Hematopoietic multipotent progenitor cell treated with erythropoietin and hydrocortisone succinate and interleukin-3 and kit ligand, for 15 days (in vitro differentiated cells): ENCODE measurements at regions not wholly inside any gene's neighbourhood (a gene's known extent, or its start where the extent isn't known, plus 50 kb on each side); places are given as distances from the start of the nearest gene placed in this dataset.

Source experiments
- DNase-seq: peaks from one replicate; pipeline ENCODE4 v3.0.0-alpha.2; 2015; ENCODE audit warnings: low spot score

GRCh38 chr19:30739394-30739793, 367.2 kb downstream of the ZNF536 start:
- DNase-seq = no peak

GRCh38 chr19:30738047-30738446, 365.9 kb downstream of the ZNF536 start:
- DNase-seq = no peak

GRCh38 chr19:30734669-30735068, 362.5 kb downstream of the ZNF536 start:
- no peak for DNase-seq

- no peak for DNase-seq
Observed at GRCh38 chr19:30733826-30734550, 361.8 kb downstream of the ZNF536 start.

GRCh38 chr19:30731591-30731990, 359.4 kb downstream of the ZNF536 start:
- DNase-seq = no peak

- no peak for DNase-seq
Observed at GRCh38 chr19:30729451-30729850, 357.3 kb downstream of the ZNF536 start.

- DNase-seq = no peak
Observed at GRCh38 chr19:30722761-30723160, 350.6 kb downstream of the ZNF536 start.

GRCh38 chr19:30722186-30722585, 350.0 kb downstream of the ZNF536 start:
- no peak for DNase-seq

- no peak for DNase-seq
Observed at GRCh38 chr19:30719999-30720345, 347.8 kb downstream of the ZNF536 start.

GRCh38 chr19:30719189-30719998, 347.2 kb downstream of the ZNF536 start:
- DNase-seq = no peak

GRCh38 chr19:30718707-30719106, 346.5 kb downstream of the ZNF536 start:
- no peak for DNase-seq

- no peak for DNase-seq
Observed at GRCh38 chr19:30718014-30718413, 345.8 kb downstream of the ZNF536 start.

GRCh38 chr19:30717381-30717780, 345.2 kb downstream of the ZNF536 start:
- no peak for DNase-seq

- no peak for DNase-seq
Observed at GRCh38 chr19:30712431-30713337, 340.5 kb downstream of the ZNF536 start.

- DNase-seq = no peak
Observed at GRCh38 chr19:30711826-30712225, 339.6 kb downstream of the ZNF536 start.

GRCh38 chr19:30711296-30711695, 339.1 kb downstream of the ZNF536 start:
- no peak for DNase-seq

- no peak for DNase-seq
Observed at GRCh38 chr19:30710721-30711120, 338.5 kb downstream of the ZNF536 start.

- no peak for DNase-seq
Observed at GRCh38 chr19:30708416-30709178, 336.4 kb downstream of the ZNF536 start.

GRCh38 chr19:30704771-30705330, 332.7 kb downstream of the ZNF536 start:
- no peak for DNase-seq

- no peak for DNase-seq
Observed at GRCh38 chr19:30703645-30704044, 331.5 kb downstream of the ZNF536 start.

GRCh38 chr19:30701178-30701577, 329.0 kb downstream of the ZNF536 start:
- no peak for DNase-seq
